ENCODE measurements at regions not wholly inside any gene's neighbourhood (a gene's known extent, or its start where the extent isn't known, plus 50 kb on each side); places are given as distances from the start of the nearest gene placed in this dataset.

- H4K20me1 ChIP-seq (ENCODE audit: insufficient read depth, low read length) = no peaks in the 10 kb centered on the region
- no peaks in the 10 kb centered on the region for H3K4me1 ChIP-seq (ENCODE audit: control insufficient read depth, insufficient read depth, low read length)
- no peak overlapping the region for H3K4me2 ChIP-seq (ENCODE audit: low read depth, low read length)
- H2BK120ac ChIP-seq (ENCODE audit: low read depth, low read length) = no peak overlapping the region
- H3K27me3 ChIP-seq (ENCODE audit: control insufficient read depth, insufficient read depth, low read length) = no peaks in the 10 kb centered on the region
- H2AFZ ChIP-seq (replicated peaks; ENCODE audit: low read length, poor library complexity) = no peak overlapping the region
- no peak overlapping the region for H3K14ac ChIP-seq (replicated peaks; ENCODE audit: low read depth, low read length)
- ATAC-seq (ENCODE audit: low read depth) = no peak
- no peak overlapping the region for H2BK5ac ChIP-seq (ENCODE audit: low read depth, low read length, poor library complexity, severe bottlenecking)
- H2AK5ac ChIP-seq (ENCODE audit: low read depth, low read length) = no peak overlapping the region
- H2AK9ac ChIP-seq (replicated peaks; ENCODE audit: low read depth, low read length, poor library complexity) = no peak overlapping the region
- H3K9me3 ChIP-seq (ENCODE audit: control insufficient read depth, insufficient read depth, low read length) = peaks cover 57% of the 10 kb centered on the region
- intact Hi-C loops (cut with micrococcal nuclease) = no loop called here
- H3K4me3 ChIP-seq (ENCODE audit: insufficient read depth, low read depth, low read length) = no peak overlapping the region
- H3K9me1 ChIP-seq (ENCODE audit: insufficient read depth, low read length) = no peaks in the 10 kb centered on the region
- no peak for DNase-seq
- H3K36me3 ChIP-seq (ENCODE audit: control insufficient read depth, insufficient read depth, low read length) = no peaks in the 10 kb centered on the region
- no peak overlapping the region for H4K91ac ChIP-seq (ENCODE audit: insufficient read depth, low read depth, low read length)
- in situ Hi-C loops (cut with MboI; ENCODE audit: low sequenced_read_pairs) = no loop called here
- no peak overlapping the region for H3K9ac ChIP-seq (ENCODE audit: low read depth, low read length)
- no peak overlapping the region for H3K56ac ChIP-seq (ENCODE audit: extremely low read depth, insufficient read depth, low read length)
- H2BK15ac ChIP-seq (ENCODE audit: low read depth, low read length) = no peak overlapping the region
- no peak overlapping the region for H3K27ac ChIP-seq (ENCODE audit: insufficient read depth, low read length)
- H3K4ac ChIP-seq (ENCODE audit: low read depth, low read length) = no peak overlapping the region
- 77% methylated on average over 11 of the region's 19 CpGs; no CpG with 5 or more reads in 1 of the 2 experiments for WGBS, 2 experiments (ENCODE audit: extremely low coverage in 2 of 2, insufficient read length in 1 of 2)
- no TSS peak for BruUV-seq (replicated peaks)
- dilution Hi-C loops (cut with HindIII; ENCODE audit: low sequenced_read_pairs, unreplicated experiment) = no loop called here
- no peak overlapping the region for H2BK20ac ChIP-seq (ENCODE audit: low read depth, low read length)
- H3K23ac ChIP-seq (ENCODE audit: low read depth, low read length) = no peak overlapping the region
- H4K5ac ChIP-seq (ENCODE audit: low read depth, low read length) = no peak overlapping the region
- no peak for TF ChIP-seq CHD1 (IDR thresholded peaks at IDR 0.05; ENCODE audit: low read depth, low read length)
- TF ChIP-seq, protein P1, sequence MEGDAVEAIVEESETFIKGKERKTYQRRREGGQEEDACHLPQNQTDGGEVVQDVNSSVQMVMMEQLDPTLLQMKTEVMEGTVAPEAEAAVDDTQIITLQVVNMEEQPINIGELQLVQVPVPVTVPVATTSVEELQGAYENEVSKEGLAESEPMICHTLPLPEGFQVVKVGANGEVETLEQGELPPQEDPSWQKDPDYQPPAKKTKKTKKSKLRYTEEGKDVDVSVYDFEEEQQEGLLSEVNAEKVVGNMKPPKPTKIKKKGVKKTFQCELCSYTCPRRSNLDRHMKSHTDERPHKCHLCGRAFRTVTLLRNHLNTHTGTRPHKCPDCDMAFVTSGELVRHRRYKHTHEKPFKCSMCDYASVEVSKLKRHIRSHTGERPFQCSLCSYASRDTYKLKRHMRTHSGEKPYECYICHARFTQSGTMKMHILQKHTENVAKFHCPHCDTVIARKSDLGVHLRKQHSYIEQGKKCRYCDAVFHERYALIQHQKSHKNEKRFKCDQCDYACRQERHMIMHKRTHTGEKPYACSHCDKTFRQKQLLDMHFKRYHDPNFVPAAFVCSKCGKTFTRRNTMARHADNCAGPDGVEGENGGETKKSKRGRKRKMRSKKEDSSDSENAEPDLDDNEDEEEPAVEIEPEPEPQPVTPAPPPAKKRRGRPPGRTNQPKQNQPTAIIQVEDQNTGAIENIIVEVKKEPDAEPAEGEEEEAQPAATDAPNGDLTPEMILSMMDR (conservative IDR thresholded peaks at IDR 0.05; ENCODE audit: low read depth, low read length) = no peak
- TF ChIP-seq MXI1 (IDR thresholded peaks at IDR 0.05; ENCODE audit: borderline replicate concordance, low read depth, low read length) = no peak
- no peak for TF ChIP-seq BHLHE40 (IDR thresholded peaks at IDR 0.05; ENCODE audit: low read depth, low read length)
- TF ChIP-seq MAFK (IDR thresholded peaks at IDR 0.05; ENCODE audit: low read depth, low read length) = no peak
- no peak for TF ChIP-seq RAD21 (IDR thresholded peaks at IDR 0.05; ENCODE audit: low read length)
- no peak for TF ChIP-seq ELK1 (IDR thresholded peaks at IDR 0.05; ENCODE audit: borderline replicate concordance, low read depth, low read length)
- TF ChIP-seq MAZ (IDR thresholded peaks at IDR 0.05; ENCODE audit: borderline replicate concordance, low read depth, low read length) = no peak
- no peak for TF ChIP-seq FOS (IDR thresholded peaks at IDR 0.05; ENCODE audit: low read depth, low read length)
- no peak overlapping the region for H3K18ac ChIP-seq (ENCODE audit: low read depth, low read length)
- H3K79me1 ChIP-seq (ENCODE audit: low read depth in 1 of 2, low read length in 2 of 2) = no peaks in the 10 kb centered on the region
- ChIA-PET POLR2A (ENCODE audit: unreplicated experiment) (no interaction called here), CTCF (no interaction called here)
- H4K8ac ChIP-seq (ENCODE audit: low read depth in 2 of 2, low read length in 2 of 2) = no peak overlapping the region
These were observed 736.2 kb downstream of the BRD1 start for GRCh38 chr22:49091451-49091850.

All from IMR-90 (cell line).